ENCODE measurements at regions not wholly inside any gene's neighbourhood (a gene's known extent, or its start where the extent isn't known, plus 50 kb on each side); places are given as distances from the start of the nearest gene placed in this dataset.
"Not testable (repeated sequence)": the region's sequence is repeated elsewhere in the genome, so short reads cannot be mapped to it uniquely, and the experiment has no call there.

DNA sequence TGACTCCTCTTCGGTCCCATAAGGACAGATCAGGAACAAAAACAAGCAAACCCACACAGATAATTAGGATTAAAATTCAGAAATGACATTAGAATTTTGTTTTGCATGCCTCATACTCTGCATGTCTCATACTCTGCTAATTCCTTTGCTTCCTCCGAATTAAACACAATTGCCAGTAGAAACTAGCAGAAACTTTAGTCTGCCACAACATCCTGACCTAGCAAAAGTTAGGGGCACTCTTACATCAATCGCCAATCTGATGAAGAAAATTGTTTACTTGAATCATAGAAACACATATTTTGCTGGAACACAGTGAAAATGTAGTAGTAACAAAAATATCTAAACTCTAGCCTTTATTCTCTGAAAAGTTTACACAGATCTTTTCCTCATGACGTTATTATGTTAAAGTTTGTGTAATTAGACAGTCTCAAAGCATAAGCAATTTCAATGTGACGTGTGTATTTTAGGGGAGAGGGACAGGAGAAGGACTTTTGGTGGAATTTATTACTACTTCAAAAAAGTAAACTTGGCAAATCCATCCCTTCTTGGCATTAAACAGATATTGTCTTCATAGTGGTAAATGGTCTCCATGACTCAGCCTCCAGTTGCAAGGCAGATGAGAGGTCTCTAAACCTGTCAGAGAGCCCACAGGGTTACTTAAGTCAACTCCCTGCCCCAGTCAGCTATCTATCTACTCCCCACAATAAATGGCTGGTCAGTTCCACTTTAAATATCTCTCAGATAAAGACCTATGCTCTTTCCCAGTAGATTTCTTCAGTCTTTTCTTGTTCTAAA, 249.8 kb upstream of the UBASH3B start:
- Histone ChIP-seq H3K9me3 (replicated peaks; ENCODE audit: control insufficient read depth, low read depth, low read length) (no peaks in the 10 kb centered on the region), H3K4me1 (ENCODE audit: control insufficient read depth, insufficient read depth, low read length) (no peaks in the 10 kb centered on the region), H3K36me3 (ENCODE audit: control insufficient read depth, insufficient read depth, low read length) (no peaks in the 10 kb centered on the region), H3K27ac (ENCODE audit: low read length) (no peak overlapping the region), H3K27me3 (ENCODE audit: control insufficient read depth, insufficient read depth, low read length) (no peaks in the 10 kb centered on the region), H3K4me3 (ENCODE audit: low read length) (no peak overlapping the region)
- no CpG with 5 or more reads among the region's 5 CpGs for WGBS (ENCODE audit: insufficient coverage)
- no peak for DNase-seq

DNA sequence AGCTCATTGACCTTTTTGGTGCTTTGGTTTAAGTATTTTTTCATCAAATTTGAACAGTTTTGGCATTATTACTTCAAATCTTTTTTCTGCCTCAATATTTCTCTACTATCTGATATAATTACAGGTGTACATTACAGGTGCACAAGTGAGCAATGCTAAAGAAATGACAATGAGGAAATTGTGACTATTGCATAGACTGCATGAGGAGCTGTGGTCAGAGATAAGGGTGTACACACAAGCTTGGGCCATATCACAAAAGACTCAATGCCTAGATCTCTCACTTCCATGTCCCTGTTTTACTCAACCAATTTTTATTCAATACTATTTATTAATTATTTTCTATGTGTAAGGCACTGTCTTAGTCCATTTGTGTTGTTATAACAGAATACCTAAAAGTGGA, 251.0 kb upstream of the UBASH3B start:
- Histone ChIP-seq H3K27ac (ENCODE audit: low read length) (no peak overlapping the region), H3K4me1 (ENCODE audit: control insufficient read depth, insufficient read depth, low read length) (no peaks in the 10 kb centered on the region), H3K4me3 (ENCODE audit: low read length) (no peak overlapping the region), H3K9me3 (replicated peaks; ENCODE audit: control insufficient read depth, low read depth, low read length) (no peaks in the 10 kb centered on the region), H3K27me3 (ENCODE audit: control insufficient read depth, insufficient read depth, low read length) (no peaks in the 10 kb centered on the region), H3K36me3 (ENCODE audit: control insufficient read depth, insufficient read depth, low read length) (no peaks in the 10 kb centered on the region)
- DNase-seq, result no peak

DNA sequence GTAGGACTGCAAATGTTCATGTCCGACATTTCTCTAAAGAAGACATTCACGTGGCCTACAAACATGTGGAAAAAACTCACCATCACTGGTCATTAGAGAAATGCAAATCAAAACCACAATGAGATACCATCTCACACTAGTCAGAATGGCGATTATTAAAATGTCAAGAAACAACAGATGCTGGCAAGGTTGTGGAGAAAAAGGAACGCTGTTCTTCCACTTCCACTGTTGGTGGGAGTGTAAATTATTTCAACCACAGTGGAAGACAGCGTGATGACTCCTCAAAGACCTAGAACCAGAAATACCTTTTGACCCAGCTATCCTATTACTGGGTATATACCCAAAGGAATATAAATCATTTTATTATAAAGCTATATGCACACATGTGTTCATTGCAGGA, 253.9 kb upstream of the UBASH3B start:
- H3K36me3 ChIP-seq (ENCODE audit: control insufficient read depth, insufficient read depth, low read length); H3K4me1 ChIP-seq (ENCODE audit: control insufficient read depth, insufficient read depth, low read length); DNase-seq; H3K27me3 ChIP-seq (ENCODE audit: control insufficient read depth, insufficient read depth, low read length); H3K9me3 ChIP-seq (replicated peaks; ENCODE audit: control insufficient read depth, low read depth, low read length); H3K4me3 ChIP-seq (ENCODE audit: low read length); H3K27ac ChIP-seq (ENCODE audit: low read length): not testable (repeated sequence)
- 67% methylated on average over 1 of the region's 5 CpGs for WGBS (ENCODE audit: insufficient coverage)

DNA sequence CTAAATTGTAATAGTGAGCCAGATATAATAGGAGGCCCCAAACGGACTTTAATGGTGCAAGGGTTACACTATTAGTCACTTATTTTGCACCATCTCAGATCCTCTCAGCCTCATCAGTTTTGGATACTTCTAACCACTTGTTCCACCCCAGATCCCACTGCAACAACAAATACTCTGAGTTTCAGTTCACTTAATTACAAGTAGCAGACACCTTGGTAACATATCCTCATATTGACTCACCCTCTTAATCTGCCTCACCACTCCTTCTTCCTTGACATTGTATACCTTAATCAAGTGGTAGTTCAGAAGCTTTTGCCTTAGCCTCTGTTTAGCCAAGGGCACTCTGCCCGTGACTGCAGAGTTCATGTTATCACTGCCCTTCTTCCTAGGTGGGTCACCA, 256.1 kb upstream of the UBASH3B start:
- peaks cover 6% of the 10 kb centered on the region for H3K4me1 ChIP-seq (ENCODE audit: control insufficient read depth, insufficient read depth, low read length)
- no peak overlapping the region for H3K4me3 ChIP-seq (ENCODE audit: low read length)
- H3K36me3 ChIP-seq (ENCODE audit: control insufficient read depth, insufficient read depth, low read length), result no peaks in the 10 kb centered on the region
- no peaks in the 10 kb centered on the region for H3K9me3 ChIP-seq (replicated peaks; ENCODE audit: control insufficient read depth, low read depth, low read length)
- DNase-seq, result no peak
- no peak overlapping the region for H3K27ac ChIP-seq (ENCODE audit: low read length)
- no peaks in the 10 kb centered on the region for H3K27me3 ChIP-seq (ENCODE audit: control insufficient read depth, insufficient read depth, low read length)
- no CpG with 5 or more reads among the region's 2 CpGs for WGBS (ENCODE audit: insufficient coverage)

DNA sequence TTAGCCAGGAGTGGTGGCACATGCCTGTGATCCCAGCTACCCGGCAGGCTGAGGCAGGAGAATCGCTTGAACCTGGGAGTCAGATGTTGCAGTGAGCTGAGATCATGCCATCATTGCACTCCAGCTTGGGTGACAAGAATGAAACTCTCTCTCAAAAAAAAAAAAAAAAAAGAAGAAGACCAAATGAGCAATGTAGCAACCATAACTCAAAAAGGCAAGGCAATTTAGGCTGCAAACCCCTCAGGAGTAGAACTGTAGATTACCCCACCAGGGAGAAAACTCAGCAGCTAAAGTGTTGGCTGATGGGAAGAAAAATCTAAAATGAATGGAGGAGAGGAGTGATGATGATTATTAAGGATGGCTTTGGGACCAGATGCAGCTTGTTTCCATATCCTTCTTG, 256.7 kb upstream of the UBASH3B start:
- H3K4me3 ChIP-seq (ENCODE audit: low read length), result no peak overlapping the region
- no peak overlapping the region for H3K27ac ChIP-seq (ENCODE audit: low read length)
- DNase-seq, result no peak
- WGBS (ENCODE audit: insufficient coverage), result no CpG with 5 or more reads among the region's 2 CpGs
- no peaks in the 10 kb centered on the region for H3K27me3 ChIP-seq (ENCODE audit: control insufficient read depth, insufficient read depth, low read length)
- no peaks in the 10 kb centered on the region for H3K36me3 ChIP-seq (ENCODE audit: control insufficient read depth, insufficient read depth, low read length)
- peaks cover 11% of the 10 kb centered on the region for H3K4me1 ChIP-seq (ENCODE audit: control insufficient read depth, insufficient read depth, low read length)
- no peaks in the 10 kb centered on the region for H3K9me3 ChIP-seq (replicated peaks; ENCODE audit: control insufficient read depth, low read depth, low read length)

DNA sequence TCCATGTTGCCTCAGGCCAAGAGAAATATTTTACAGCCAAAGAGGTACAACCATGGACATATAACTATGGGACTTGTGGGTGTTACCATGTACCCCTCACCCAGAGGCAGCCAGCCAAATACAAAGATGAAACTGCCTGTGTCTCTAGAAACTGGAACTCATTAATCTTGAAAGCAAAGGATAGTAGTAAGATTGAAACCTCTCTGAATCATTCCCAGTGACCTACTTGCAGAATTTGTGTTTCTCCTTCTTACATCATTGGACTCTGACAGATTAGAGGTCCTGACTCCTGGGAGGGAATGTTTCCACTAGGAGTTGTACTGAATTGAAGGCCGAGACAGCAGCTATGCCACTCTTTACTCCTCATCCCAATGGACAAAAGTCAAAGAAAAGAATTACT, 257.4 kb upstream of the UBASH3B start:
- Histone ChIP-seq H3K4me3 (ENCODE audit: low read length) (no peak overlapping the region), H3K36me3 (ENCODE audit: control insufficient read depth, insufficient read depth, low read length) (no peaks in the 10 kb centered on the region), H3K27me3 (ENCODE audit: control insufficient read depth, insufficient read depth, low read length) (no peaks in the 10 kb centered on the region), H3K27ac (ENCODE audit: low read length) (no peak overlapping the region), H3K4me1 (ENCODE audit: control insufficient read depth, insufficient read depth, low read length) (peaks cover 11% of the 10 kb centered on the region), H3K9me3 (replicated peaks; ENCODE audit: control insufficient read depth, low read depth, low read length) (no peaks in the 10 kb centered on the region)
- DNase-seq, result no peak
- WGBS (ENCODE audit: insufficient coverage), result no CpG with 5 or more reads among the region's 1 CpG

DNA sequence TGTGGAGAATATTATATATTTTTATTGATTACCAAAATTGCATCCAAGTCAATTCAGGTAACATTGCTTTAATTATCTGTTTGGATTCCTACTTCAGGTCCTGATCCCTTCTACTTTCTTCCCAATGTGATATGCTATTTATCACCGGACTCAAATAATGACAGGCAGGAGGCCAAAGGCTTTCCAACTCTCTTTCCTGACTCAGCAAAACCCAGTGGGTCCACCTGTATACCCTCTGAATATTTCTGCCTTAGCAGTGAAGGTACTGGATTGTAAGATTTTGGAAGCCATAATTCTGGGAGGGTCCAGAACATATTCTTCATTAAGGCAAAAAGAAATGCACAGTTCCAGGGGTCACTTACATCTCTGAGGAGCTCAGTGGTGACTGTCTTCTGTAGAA, 260.2 kb upstream of the UBASH3B start:
- Histone ChIP-seq H3K36me3 (ENCODE audit: control insufficient read depth, insufficient read depth, low read length) (no peaks in the 10 kb centered on the region), H3K4me1 (ENCODE audit: control insufficient read depth, insufficient read depth, low read length) (peaks cover 11% of the 10 kb centered on the region), H3K27ac (ENCODE audit: low read length) (no peak overlapping the region), H3K4me3 (ENCODE audit: low read length) (no peak overlapping the region), H3K9me3 (replicated peaks; ENCODE audit: control insufficient read depth, low read depth, low read length) (no peaks in the 10 kb centered on the region), H3K27me3 (ENCODE audit: control insufficient read depth, insufficient read depth, low read length) (no peaks in the 10 kb centered on the region)
- no peak for DNase-seq
- no CpG with 5 or more reads among the region's 1 CpG for WGBS (ENCODE audit: insufficient coverage)

DNA sequence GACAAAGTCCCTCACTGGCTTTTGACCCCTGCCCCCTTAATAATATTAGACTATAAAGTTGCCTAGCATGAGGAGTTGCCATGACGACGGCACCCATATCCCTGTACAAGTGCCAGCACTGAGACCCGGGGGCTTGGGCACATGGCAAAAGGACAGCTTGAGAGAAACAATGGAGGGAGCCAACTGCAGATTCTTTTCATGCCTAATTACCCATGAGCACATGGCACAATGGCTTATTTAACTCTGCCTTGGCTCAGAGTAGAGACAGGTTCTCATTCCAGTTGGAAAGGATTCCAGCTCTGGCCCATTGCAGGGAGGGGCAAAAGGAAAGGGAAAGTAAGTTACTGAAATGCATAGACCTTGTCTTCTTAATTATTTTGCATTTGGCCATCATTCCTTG, 261.2 kb upstream of the UBASH3B start:
- no peaks in the 10 kb centered on the region for H3K9me3 ChIP-seq (replicated peaks; ENCODE audit: control insufficient read depth, low read depth, low read length)
- peak; percentile 70 for DNase-seq
- H3K4me3 ChIP-seq (ENCODE audit: low read length), result no peak overlapping the region
- no peaks in the 10 kb centered on the region for H3K36me3 ChIP-seq (ENCODE audit: control insufficient read depth, insufficient read depth, low read length)
- H3K27ac ChIP-seq (ENCODE audit: low read length), result no peak overlapping the region
- WGBS (ENCODE audit: insufficient coverage), result no CpG with 5 or more reads among the region's 3 CpGs
- H3K4me1 ChIP-seq (ENCODE audit: control insufficient read depth, insufficient read depth, low read length), result peaks cover 11% of the 10 kb centered on the region
- no peaks in the 10 kb centered on the region for H3K27me3 ChIP-seq (ENCODE audit: control insufficient read depth, insufficient read depth, low read length)

DNA sequence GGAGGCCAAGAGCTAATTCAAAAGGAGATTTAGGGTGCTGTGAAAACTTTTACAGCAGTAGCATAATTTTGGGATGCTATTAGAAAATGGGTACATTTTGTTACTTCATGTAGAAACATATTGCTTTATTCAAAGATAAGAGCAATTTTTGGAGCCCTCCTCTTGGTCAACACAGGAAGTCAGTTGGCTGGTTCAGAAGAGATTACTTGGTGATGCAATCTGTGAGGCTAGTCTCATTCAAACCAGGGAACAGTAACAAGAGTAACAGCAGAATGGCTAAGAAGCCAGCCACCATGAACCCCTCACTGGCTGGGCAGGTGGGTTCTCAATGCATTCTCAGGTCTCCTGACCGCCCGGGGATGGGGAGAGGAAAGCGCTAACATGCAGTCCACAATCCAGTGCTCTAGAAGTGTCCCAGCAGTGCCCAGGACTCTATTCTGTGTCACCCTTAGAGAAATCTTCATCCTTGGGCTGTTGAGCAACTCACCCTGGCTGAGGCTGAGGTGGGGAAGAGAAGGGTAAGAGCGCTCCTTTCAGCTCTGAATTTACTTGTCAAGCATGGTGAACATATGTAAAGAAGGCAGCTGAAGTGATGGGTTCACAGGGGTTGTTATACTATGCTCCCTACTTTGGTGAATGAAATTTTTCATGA, 262.2 kb upstream of the UBASH3B start:
- no peak overlapping the region for H3K27ac ChIP-seq (ENCODE audit: low read length)

DNA sequence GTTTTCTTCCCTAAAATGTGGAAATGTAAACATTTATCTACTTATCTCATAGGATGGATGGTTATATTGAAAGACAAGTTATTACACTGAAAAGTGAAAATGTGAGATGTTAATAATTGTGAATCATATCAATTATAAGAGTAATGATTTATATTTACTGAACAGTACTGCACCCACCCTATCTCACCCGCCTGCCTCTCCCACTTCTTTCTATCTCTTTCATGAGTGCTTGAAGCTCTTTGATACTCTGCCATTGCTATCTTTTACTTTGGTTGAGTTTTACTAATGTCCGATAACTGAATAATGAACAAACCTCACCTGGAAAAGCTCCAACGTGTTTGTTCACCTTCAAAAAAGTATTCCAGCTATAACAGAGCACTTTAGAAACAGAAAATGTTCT, 263.0 kb upstream of the UBASH3B start:
- no CpG with 5 or more reads among the region's 3 CpGs for WGBS (ENCODE audit: insufficient coverage)

More for the DNA sequence above, 262.2 kb upstream of the UBASH3B start:
- H3K4me1 ChIP-seq (ENCODE audit: control insufficient read depth, insufficient read depth, low read length), result peaks cover 11% of the 10 kb centered on the region
- no peak for DNase-seq
- H3K4me3 ChIP-seq (ENCODE audit: low read length), result no peak overlapping the region
- H3K9me3 ChIP-seq (replicated peaks; ENCODE audit: control insufficient read depth, low read depth, low read length), result no peaks in the 10 kb centered on the region
- H3K27me3 ChIP-seq (ENCODE audit: control insufficient read depth, insufficient read depth, low read length), result no peaks in the 10 kb centered on the region
- no peaks in the 10 kb centered on the region for H3K36me3 ChIP-seq (ENCODE audit: control insufficient read depth, insufficient read depth, low read length)
- 85% methylated on average over 4 of the region's 4 CpGs for WGBS (ENCODE audit: insufficient coverage)

More for the DNA sequence above, 263.0 kb upstream of the UBASH3B start:
- Histone ChIP-seq H3K9me3 (replicated peaks; ENCODE audit: control insufficient read depth, low read depth, low read length) (no peaks in the 10 kb centered on the region), H3K27me3 (ENCODE audit: control insufficient read depth, insufficient read depth, low read length) (no peaks in the 10 kb centered on the region), H3K27ac (ENCODE audit: low read length) (no peak overlapping the region), H3K4me1 (ENCODE audit: control insufficient read depth, insufficient read depth, low read length) (peaks cover 11% of the 10 kb centered on the region), H3K36me3 (ENCODE audit: control insufficient read depth, insufficient read depth, low read length) (no peaks in the 10 kb centered on the region), H3K4me3 (ENCODE audit: low read length) (no peak overlapping the region)
- no peak for DNase-seq
